Uterus (tissue), 3 donors: ENCODE measurements at regions not wholly inside any gene's neighbourhood (a gene's known extent, or its start where the extent isn't known, plus 50 kb on each side); places are given as distances from the start of the nearest gene placed in this dataset.

Experiments used
- DNase-seq, 2 donors: peaks; one replicate each; pipeline ENCODE4 v3.0.0-alpha.2; 2019 to 2020
- H3K27ac ChIP-seq, 2 donors: fragments of 200-600 bp; sonication (generic); 1 replicate in 1 of 2; 2 replicates in 1 of 2; pipeline ENCODE4 v1.5.1; 2016 to 2018
- H3K27me3 ChIP-seq, 2 donors: fragments of 200-600 bp; sonication (generic); one replicate each; pipeline ENCODE4 v1.5.1; 2018 to 2019; ENCODE audit warnings: control low read depth in 1 of 2
- H3K36me3 ChIP-seq, 2 donors: fragments of 200-600 bp; sonication (generic); one replicate each; pipeline ENCODE4 v1.5.1; 2019; ENCODE audit warnings: control low read depth in 1 of 2
- H3K4me1 ChIP-seq, 2 donors: fragments of 200-600 bp; sonication (generic); one replicate each; pipeline ENCODE4 v1.5.1; 2018 to 2019; ENCODE audit warnings: control low read depth in 1 of 2
- H3K4me3 ChIP-seq, 2 donors: fragments of 200-600 bp; sonication (generic); 1 replicate in 1 of 2; 2 replicates in 1 of 2; pipeline ENCODE4 v1.5.1; 2018 to 2019; ENCODE audit warnings: mild to moderate bottlenecking in 1 of 2
- H3K9me3 ChIP-seq, 2 donors: fragments of 200-600 bp; sonication (generic); one replicate each; pipeline ENCODE4 v1.5.1; 2019; ENCODE audit warnings: control low read depth in 1 of 2
- POLR2A ChIP-seq, 2 donors: fragments of 450-650 bp; IDR thresholded peaks; one replicate each; pipeline ENCODE4 v1.6.1; 2016; ENCODE audit warnings: antibody characterized with exemption in 2 of 2, mild to moderate bottlenecking in 1 of 2, moderate library complexity in 1 of 2
- intact Hi-C: fragments of 100-400 bp; cut with DNase I; formaldehyde crosslinking; loops from one replicate; pipeline ENCODE4 v1.15.1; 2023; ENCODE audit warnings: low total_unique reads
- TF ChIP-seq, protein P1 (sequence below), 4 experiments: fragments of 200-600 bp in 2 of 4; fragments of 450-650 bp in 2 of 4; sonication (generic) in 2 of 4; IDR thresholded peaks; one replicate each; pipeline ENCODE4 v1.5.1; 2016 to 2019; ENCODE audit warnings: antibody characterized with exemption in 4 of 4, mild to moderate bottlenecking in 2 of 4, moderate library complexity in 1 of 4
- donor health status: DM: yes; HTN: yes; CAD: no.

DNA sequence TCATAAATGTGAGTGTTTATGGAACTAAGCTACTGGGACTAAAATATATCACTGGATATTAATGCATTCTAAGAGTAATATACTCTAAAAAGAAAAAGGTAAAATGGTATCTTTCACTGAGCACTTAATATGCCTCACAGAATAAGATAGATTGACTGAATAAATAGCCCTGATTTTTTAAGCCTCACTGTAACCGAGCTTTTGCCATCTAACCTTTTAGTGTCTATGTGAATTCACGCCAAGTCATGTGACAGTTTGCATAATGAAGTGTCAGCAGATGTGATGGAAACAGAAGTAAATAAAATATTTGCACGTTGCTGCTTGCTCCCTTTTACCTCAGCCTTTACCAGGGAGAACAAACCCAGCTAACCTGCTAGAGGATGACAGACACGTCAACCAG is 119.7 kb upstream of the NWD2 start:
- Histone ChIP-seq H3K27me3 (no peaks in the 10 kb centered on the region), H3K9me3 (no peaks in the 10 kb centered on the region), H3K36me3 (no peaks in the 10 kb centered on the region), H3K27ac (no peak overlapping the region), H3K4me1 (no peaks in the 10 kb centered on the region), H3K4me3 (no peak overlapping the region)
- TF ChIP-seq, protein P1, sequence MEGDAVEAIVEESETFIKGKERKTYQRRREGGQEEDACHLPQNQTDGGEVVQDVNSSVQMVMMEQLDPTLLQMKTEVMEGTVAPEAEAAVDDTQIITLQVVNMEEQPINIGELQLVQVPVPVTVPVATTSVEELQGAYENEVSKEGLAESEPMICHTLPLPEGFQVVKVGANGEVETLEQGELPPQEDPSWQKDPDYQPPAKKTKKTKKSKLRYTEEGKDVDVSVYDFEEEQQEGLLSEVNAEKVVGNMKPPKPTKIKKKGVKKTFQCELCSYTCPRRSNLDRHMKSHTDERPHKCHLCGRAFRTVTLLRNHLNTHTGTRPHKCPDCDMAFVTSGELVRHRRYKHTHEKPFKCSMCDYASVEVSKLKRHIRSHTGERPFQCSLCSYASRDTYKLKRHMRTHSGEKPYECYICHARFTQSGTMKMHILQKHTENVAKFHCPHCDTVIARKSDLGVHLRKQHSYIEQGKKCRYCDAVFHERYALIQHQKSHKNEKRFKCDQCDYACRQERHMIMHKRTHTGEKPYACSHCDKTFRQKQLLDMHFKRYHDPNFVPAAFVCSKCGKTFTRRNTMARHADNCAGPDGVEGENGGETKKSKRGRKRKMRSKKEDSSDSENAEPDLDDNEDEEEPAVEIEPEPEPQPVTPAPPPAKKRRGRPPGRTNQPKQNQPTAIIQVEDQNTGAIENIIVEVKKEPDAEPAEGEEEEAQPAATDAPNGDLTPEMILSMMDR (IDR thresholded peaks at IDR 0.05): no peak
- no peak for TF ChIP-seq POLR2A (IDR thresholded peaks at IDR 0.05)
- no peak for DNase-seq
- intact Hi-C loops: no loop called here

DNA sequence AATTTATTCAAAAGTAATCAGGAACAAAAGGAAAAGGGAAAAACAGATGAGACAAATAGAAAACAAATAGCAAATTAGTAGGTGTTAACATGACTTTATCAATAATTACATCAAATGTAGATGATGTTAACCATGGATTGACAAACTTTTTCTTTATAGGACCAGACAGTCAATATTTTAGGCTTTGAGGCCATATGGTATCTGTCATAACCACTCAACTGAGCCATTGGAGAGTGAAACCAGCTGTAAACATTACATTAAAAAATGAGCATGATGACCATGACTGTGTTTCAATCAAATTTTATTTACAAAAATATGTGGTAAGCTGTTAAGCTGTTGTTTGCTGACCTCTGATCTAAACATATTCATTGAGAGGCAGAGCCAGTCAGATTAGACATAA is 118.5 kb upstream of the NWD2 start:
- intact Hi-C loops: no loop called here
- Histone ChIP-seq H3K4me3 (no peak overlapping the region), H3K36me3 (no peaks in the 10 kb centered on the region), H3K9me3 (no peaks in the 10 kb centered on the region), H3K27ac (no peak overlapping the region), H3K27me3 (no peaks in the 10 kb centered on the region), H3K4me1 (no peaks in the 10 kb centered on the region)
- TF ChIP-seq, protein P1 (IDR thresholded peaks at IDR 0.05): no peak
- no peak for TF ChIP-seq POLR2A (IDR thresholded peaks at IDR 0.05)
- no peak for DNase-seq

DNA sequence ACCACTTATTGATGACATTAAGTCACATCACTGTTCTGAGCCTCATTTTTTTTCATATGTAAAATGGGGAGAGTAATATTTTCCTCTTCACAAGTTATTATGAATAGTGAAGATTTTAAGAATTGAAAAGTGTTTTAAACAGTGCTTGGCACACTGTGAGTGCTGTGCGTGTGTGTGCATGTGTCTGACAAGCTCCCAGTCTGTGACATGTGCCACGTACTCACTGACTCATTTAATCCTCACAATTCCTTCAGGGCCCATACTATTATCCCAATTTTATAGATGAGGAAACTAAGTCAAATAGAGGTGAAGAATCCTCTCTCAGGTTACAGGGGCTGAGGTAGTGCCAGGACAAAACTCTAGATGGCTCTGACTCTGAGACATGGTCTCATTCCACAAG is 114.1 kb upstream of the NWD2 start:
- no peak for DNase-seq
- Histone ChIP-seq H3K27me3 (no peaks in the 10 kb centered on the region), H3K4me1 (no peaks in the 10 kb centered on the region), H3K27ac (no peak overlapping the region), H3K9me3 (no peaks in the 10 kb centered on the region), H3K36me3 (no peaks in the 10 kb centered on the region), H3K4me3 (no peak overlapping the region)
- intact Hi-C loops: no loop called here
- no peak for TF ChIP-seq POLR2A (IDR thresholded peaks at IDR 0.05)
- TF ChIP-seq, protein P1 (IDR thresholded peaks at IDR 0.05): no peak

DNA sequence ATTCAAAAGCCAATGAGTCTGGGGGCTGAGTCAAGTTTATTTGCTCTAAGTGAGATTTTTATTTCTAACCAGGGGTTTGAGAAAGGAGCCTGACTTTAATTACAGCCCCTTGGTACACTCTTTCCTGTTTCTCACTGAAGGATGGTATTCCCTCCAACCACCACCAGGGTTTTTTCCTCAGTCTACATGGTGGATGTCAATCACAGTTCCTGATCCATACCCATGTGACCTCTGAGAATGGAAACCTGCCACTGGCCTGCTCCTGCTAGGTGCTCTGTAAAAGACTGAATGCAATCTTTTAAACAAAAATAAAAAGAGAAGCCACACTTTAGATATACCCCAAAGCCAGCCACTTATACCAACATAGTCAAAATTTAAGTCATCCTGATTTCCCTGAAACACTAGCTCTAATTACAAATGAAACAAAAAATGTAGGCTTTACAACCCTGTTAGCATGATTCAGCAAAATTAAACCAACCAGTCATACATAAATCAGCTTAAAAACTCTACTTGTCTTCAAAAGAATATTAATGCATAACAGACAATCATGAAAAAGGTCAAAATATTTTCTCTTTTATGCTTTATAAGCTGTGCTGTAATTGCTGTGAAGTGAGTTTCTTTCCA is 112.1 kb upstream of the NWD2 start:
- no peak for DNase-seq
- Histone ChIP-seq H3K36me3 (no peaks in the 10 kb centered on the region), H3K27ac (no peak overlapping the region), H3K9me3 (no peaks in the 10 kb centered on the region), H3K4me1 (no peaks in the 10 kb centered on the region), H3K27me3 (no peaks in the 10 kb centered on the region), H3K4me3 (no peak overlapping the region)
- intact Hi-C loops: no loop called here
- TF ChIP-seq, protein P1 (IDR thresholded peaks at IDR 0.05): no peak
- TF ChIP-seq POLR2A (IDR thresholded peaks at IDR 0.05): no peak

DNA sequence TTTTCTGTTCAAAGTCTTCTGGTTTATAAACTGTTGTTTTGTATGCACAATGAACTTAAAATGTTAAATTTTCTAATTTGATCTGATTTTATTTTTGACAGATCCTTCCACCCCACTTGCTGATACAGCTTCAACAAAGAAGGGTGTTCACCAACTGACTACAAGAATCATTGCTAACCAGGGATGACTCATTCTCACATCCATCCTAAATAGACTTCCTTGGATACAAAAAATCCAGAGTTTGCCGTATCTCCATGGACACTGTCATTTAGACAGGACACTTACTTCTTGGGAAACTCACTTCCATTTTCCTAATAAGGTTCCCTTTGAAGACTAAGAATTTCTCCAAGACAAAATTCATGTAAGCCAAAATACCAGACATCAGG is 111.6 kb upstream of the NWD2 start:
- H3K9me3 ChIP-seq: no peaks in the 10 kb centered on the region
- no peak overlapping the region for H3K27ac ChIP-seq
- H3K4me1 ChIP-seq: no peaks in the 10 kb centered on the region
- no peaks in the 10 kb centered on the region for H3K27me3 ChIP-seq
- TF ChIP-seq, protein P1 (IDR thresholded peaks at IDR 0.05): no peak
- TF ChIP-seq POLR2A (IDR thresholded peaks at IDR 0.05): no peak
- no peak overlapping the region for H3K4me3 ChIP-seq
- intact Hi-C loops: no loop called here
- no peaks in the 10 kb centered on the region for H3K36me3 ChIP-seq
- no peak for DNase-seq
